Stimulated activated naive CD4-positive, alpha-beta T cell (primary cell): ENCODE measurements at regions not wholly inside any gene's neighbourhood (a gene's known extent, or its start where the extent isn't known, plus 50 kb on each side); places are given as distances from the start of the nearest gene placed in this dataset.

Experiments
- DNase-seq, 6 experiments: peaks; one replicate each; lab custom pipeline; 2025; lab: John Stamatoyannopoulos, UW

DNA sequence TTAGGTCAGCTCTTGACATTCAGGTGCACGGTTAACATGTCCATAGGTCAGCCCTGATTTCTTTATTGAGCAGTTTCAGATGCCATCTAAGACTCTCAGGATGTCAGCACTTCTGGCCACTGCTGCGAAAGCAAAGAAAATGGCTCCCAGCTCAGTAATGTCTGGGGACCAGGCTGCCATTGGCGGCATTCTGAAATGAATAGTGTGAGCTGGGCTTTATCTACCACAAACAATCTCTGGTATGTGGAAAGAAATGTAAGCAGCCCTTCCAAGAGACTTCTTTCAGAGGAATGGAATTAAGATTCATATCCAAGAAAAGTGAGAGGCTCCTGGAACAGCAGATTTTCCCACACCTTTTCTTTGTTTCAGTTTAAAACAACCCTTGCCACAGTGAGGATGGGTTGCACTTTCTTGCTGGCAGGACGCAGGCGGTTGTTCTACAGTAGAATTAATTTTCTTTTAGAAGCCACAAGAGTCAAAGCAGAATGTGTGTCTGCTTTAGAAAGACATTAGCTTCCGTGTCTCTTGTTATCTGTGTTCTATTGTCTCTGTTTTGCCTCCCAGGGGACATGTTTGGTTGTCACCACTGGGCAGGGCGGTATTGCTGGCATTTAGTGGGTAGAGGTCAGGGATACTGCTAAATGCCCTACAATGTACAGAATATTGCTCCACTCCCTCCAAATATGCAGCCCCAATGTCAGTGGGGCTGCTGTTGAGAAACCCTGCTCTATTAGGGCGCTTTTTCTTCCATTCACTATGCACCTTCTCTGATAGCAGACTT is 149.9 kb upstream of the ANKH start:
- DNase-seq = no peak

DNA sequence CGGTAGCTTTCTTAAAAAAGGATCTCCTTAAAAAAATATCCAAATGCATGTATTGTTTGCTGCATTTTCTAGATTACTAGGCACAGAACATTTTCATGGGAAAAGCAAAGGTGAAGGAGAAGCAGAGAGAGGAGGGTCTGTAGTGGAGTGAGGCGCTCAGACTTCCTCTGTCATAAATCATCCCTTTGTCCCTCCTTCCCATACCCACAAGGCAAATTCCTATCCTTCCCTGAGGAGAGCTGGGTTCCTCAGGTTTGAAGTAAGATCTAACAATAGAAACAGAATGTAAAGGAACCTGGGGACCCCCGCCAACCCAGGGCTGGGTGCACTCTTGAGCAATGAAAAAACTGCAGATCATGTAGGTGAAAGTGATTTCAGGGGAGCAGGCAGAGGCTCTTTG is 149.2 kb upstream of the ANKH start:
- no peak for DNase-seq

DNA sequence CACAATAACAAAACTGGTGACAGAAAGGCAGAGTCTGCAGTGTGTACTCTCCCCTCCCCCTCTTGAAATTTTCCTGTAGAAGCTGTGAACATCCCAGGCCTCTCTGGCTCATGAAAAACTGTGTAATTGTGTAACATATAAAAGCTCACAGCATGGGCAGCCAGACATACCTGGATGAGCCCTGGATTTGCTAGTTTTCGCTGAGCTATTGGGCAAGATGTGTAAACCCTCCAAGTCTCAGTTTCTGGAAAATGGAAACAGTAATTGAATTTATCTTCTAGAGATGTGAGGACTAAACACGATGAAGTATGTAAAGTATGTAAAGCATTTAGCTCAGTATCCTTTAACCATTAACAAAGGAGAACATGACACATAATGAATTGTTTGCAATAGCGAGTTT is 143.2 kb upstream of the ANKH start:
- no peak for DNase-seq

DNA sequence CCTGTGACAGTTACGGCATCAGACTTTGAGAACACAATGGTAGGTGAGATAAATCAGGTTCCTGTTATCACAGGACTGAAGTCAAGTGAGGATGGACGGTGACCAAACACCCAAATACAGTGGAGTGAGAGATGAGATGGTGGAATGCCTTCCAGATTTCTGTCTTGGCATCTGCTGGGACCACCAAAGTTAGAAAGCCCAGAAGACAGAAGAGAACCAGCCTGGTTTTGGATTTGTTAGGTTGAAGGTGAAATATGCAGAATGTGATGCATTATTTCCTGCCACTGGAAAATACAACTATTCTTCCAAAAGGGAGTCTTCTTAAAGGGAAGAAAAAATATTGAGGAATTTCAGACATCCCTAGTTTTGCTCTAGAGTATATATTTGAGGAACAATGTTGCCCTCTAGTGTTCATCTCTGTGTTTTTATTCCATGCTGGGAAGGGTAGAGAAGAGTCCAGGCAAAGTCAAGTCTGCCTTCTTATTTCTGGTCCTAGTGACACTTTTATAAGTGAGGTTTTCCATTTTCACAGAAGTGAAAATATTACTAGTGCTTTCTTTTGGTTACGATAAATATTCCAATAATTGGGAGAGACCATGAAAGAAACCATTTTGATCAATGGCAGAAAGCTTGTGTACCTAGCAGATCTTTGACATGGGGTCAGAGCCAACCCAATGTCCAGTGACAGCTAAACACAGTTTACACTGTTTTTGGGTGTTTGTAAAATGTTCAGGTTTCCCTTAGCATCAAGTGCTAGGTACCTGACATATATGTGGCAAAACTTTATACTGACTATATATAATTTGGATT is 142.3 kb upstream of the ANKH start:
- DNase-seq = peak in 2 of 6 experiments; percentile 23 to 29

DNA sequence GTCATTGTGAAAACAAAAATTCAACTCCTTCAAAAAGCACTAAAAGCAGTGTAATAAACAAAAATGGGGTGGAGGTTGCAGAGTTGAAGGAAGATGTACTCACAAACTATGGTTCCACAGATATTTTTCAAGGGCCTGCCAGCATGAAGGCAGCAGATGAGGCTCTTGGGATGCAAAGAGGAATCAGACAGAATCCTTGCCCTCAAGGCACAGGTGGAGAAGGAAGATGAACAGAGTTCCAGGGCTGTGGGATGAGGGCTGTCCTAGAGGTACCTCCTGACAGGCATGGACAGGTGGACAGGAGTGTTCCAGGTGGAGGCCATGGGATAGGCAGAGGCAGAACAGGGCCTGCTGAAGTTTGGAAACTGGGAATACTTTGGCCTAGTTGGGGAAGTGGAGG is 140.5 kb upstream of the ANKH start:
- no peak for DNase-seq

DNA sequence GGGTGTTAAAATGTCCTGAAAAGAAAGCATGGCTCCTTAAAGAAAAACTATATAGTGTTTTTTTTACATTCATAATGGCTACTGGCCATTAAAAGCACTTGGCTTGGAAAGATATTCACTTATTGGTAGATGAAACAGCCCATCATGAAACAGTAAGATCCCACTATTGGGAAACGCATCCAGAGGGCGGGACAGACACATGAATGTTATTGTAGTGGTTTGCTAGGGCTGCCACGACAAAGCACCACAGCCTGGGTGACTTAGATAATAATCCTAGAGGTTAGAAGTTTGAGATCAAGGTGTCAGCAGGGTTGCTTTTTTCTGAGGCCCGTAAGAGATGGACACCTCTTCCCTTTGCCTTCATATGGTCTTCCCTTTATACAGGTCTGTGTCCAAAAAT is 139.4 kb upstream of the ANKH start:
- DNase-seq = no peak

DNA sequence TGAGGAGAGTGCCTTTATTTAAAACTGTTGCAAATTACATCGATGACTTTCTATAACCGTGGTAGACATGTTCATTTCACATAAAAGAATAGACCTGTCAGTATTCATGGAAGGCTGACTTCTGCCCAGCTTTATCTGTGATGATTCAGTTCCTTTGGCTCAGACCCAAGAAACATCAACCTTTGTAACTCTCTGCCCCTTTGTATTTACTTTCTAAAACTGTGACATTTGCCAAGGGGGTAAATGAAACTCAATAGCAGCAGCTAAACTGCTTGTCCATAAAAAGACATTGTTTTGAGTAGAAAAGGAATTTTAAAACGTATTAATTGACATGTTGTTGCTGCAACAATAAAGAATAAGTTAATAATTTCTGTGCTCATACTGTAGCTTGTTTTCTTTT is 137.8 kb upstream of the ANKH start:
- no peak for DNase-seq

DNA sequence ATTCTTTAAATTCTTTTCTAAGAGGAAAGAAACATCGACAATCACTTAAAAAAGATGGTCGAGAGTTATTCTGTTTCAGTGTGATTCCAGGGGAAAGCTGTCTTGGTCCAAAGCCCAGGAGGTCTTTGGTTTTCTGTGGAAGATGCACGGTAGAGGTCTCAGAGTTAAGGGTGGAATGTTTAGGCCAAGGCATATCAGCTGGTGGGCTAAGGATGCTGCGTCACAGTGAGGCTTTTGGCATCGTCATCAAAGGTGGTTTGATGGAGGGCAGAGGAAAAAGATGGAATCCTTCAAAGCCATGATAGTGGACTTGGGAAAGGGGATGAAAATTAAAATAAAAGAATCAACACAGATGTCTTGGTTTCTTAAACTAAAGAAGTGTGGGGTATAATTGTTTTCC is 137.3 kb upstream of the ANKH start:
- DNase-seq = no peak

DNA sequence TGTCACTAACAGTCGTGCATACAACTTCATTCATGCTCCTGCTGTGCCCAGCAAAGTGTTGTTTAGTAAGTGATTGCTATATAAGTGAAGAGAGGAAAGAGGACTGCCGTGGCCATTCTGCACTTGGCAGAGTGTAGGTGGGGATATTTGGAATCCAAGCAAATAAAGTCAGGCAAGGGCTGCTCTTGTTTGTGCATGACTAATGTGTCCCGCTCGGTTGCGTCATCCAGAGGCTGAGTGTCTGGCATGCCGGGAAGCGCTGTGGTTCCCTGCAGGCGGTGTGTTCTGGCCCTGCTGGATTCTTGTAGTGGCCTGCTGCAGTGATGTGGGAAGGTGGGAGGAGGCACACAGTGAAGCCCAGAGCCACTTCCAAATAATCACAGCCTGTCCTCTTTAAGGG is 136.9 kb upstream of the ANKH start:
- DNase-seq = no peak

DNA sequence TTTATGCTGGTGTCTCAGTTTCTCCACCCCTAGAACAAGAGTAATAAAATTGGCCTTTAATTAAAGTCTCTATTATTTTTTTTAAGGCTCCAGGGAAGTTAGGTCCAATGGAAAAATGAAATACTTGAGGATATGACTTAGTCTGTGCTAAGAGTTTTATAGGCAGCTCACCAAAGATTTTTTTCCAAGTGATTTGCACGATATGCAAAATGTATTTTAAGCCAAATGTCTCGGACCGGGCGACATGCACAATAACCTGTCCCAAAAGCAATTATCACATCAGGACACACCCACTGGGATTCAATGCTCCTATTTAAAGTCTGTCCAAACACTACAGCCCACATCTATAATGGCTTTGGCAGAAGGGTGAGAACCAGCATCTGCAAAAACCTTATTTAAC is 136.1 kb upstream of the ANKH start:
- DNase-seq = no peak

DNA sequence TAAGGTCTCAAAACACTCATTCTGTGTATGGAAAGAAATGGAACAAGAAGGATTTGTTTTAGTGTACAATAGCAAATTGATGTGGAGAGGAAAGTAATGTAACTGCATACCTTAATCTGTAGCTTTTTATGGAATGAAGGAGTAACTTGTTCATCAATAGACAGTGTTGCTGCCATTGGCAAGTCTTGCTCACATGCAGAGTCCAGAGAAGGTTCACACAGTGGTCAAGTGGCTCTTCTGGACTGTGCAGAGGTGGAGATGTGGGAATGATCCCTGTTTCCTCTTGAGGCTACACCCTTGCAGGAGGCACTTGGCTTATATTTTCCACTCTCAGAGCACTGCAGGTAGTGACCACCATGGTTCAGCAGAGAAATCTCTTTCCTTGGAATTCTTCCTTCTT is 132.9 kb upstream of the ANKH start:
- no peak for DNase-seq

DNA sequence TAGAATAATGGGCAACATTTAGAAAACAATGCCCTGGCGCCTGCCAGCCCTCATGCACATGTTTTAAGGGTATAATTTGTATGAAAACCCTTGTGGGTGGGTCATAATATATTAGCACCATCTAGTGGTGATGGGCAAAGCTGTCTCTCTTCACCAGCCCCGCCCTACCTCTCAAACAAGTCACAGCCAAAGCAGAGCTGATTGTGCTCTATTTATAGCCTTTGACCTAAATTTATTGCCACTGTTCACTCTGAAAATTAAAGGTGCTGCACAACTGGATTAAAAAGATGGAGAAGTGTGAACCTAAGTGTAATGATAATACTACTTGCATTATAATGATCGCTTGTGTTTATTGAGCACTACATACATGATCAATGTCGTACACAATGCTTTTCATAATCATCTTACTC is 131.9 kb upstream of the ANKH start:
- peak; percentile 9 to 73 (median 48) for DNase-seq

DNA sequence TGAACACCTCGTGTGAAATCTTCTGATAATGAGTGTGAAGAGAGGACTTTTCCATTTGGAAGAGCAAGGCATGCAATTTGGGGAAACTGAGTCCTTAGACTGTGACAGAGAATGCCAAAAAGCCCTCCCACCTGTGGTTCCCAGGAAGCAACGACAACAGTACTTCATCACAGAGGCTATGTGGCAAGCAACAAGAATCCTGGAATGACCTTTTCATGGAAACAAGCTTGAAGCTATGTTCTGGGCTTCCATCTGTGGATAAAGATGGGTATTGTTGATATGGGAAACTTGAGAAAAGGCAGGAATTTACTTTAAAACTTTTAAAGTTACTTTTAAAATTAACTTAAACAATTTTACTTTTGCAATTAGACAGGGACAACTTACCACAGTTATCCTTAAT is 131.2 kb upstream of the ANKH start:
- no peak for DNase-seq

DNA sequence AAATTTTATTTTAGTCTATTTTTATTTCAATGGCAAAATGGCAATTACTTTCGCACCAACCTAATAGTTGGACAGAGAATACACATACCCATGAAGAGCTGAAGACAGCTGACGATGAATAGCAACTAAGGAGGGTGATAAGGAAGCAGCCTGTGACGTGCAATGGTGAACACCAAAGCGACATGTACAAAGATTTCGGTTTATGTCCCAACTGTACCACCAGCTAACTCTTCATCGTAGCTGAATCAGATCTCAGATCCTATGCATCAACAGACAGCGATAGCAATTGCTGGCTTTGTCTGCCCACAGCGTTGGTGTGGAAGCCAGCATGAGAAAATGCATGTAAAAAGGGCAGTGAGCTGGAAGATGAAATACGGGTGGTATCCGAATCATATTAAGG is 130.6 kb upstream of the ANKH start:
- DNase-seq = no peak

DNA sequence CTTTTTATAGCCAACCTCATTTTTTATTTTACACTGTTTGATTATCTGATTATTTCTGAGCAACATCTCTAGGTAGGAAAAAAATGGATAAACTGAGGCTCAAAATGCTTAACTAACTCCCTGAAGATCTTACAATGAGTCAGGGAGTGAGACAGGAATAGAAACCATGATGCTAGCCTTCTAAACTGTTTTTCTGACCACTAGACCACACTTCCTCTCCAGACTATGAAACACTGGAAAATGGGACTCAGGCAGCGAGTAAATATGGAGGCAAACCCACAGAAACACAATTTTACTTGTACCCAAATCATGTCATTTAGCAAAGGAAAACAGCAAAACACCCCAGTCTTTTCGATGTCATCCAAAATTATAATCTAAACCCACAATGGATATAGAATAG is 129.9 kb upstream of the ANKH start:
- no peak for DNase-seq

DNA sequence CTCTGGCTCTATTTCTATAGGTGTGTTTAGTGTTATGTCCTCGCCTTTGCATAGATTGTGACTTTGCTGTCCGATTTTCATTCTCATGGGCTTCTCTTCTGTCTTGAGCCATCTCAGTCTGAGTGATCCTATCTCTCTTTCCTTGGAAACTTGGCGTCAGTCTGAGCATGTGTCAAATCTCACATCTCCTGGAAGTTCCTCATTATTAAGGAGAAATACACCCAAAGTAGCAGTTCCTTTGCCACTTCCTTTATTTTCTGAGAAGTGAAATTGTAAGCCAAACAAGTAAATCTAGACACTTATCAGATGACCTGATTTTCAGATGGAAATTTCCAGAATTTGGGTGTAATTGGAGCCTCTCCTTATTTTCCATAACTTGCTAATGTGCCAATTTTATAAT is 126.9 kb upstream of the ANKH start:
- DNase-seq = no peak

DNA sequence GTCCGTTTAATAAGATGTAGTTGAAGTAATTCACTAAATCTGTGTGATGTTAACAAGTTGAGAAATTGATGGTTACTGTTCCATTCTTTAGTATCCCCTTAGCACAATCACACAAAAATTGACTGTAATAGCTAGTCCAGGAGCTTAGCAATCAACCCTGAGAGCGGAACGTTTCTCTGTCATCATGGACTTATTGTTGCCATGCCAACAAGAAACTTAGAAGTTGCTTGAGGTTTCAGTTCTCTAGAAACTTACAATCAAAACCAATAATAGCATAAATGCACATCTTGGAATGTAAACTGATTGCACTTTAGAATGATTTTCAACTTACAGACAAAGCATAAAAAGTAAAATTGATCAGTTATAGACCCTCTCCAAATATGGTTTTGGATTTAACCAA is 125.4 kb upstream of the ANKH start:
- no peak for DNase-seq

DNA sequence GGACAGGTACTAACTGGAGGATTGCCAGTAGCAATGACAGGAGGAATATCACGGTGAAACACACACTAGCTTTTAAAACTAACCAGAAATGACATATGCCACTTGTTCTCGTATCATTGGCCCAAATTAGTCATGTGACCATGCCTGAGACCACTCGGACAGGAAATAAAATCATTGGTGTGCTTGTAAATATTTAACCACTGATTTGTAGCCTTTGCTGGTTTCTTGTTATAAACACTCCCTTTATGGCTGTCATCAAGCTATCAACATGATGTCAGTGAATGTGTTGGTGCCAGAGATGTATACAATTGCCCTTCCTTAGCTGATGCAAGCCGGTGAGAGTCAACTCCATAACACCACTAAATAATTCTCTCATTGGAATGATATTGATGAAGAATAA is 123.7 kb upstream of the ANKH start:
- DNase-seq = no peak

DNA sequence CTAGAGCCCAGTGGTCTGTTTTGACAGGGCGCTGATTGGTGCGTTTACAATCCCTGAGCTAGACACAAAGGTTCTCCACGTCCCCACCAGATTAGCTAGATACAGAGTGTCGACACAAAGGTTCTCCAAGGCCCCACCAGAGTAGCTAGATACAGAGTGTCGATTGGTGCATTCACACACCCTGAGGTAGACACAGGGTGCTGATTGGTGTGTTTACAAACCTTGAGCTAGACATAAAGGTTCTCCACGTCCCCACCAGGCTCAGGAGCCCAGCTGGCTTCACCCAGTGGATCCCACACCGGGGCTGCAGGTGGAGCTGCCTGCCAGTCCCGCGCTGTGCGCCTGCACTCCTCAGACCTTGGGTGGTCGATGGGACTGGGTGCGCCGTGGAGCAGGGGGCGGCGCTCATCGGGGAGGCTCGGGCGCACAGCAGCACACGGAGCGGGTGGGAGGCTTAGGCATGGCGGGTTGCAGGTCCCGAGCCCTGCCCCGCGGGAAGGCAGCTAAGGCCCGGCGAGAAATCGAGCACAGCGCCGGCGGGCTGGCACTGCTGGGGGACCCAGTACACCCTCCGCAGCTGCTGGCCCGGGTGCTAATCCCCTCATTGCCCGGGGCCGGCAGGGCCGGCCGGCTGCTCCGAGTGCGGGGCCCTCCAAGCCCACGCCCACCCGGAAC is 122.0 kb upstream of the ANKH start:
- peak in 3 of 6 experiments; percentile 2 to 50 (median 34) for DNase-seq

DNA sequence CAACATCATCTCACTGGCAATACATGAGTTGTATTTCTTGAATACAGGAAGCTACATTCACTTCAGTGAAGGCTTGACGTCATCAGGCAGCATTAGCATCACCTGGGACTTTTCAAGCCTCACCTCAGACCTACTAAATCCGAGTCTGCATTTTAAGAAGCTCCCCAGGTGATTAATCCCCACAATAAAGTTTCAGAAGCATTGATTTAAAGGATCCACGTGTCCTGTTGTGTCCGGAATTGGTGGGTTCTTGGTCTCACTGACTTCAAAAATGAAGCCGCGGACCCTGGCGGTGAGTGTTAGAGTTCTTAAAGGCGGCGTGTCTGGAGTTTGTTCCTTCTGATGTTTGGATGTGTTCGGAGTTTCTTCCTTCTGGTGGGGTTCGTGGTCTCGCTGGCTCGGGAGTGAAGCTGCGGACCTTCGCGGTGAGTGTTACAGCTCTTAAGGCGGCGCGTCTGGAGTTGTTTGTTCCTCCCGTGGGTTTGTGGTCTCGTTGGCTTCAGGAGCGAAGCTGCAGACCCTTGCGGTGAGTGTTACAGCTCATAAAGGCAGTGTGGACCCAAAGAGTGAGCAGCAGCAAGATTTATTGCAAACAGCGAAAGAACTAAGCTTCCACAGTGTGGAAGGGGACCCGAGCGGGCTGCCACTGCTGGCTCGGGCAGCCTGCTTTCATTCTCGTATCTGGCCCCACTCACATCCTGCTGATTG is 121.3 kb upstream of the ANKH start:
- peak; percentile 50 to 82 (median 72) for DNase-seq

DNA sequence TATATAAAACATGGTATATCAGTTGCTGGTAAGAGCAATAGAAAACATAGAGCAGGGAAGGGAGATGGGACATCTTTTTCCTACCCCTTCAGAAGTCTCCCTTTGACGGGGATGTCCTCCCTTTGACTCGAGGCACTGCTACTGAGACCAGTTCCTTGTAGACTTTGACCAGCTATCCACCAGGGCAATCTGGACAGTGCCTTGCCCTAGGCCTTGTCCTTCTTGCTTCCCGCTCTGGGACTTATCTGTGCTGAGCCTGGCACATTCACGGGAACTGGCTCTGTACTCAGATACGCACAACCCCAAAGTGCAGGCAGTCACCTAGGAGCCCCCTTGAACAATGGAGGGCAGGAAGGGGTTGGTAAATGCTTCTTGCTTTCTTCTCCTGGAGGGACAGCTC is 116.6 kb upstream of the ANKH start:
- DNase-seq = no peak

DNA sequence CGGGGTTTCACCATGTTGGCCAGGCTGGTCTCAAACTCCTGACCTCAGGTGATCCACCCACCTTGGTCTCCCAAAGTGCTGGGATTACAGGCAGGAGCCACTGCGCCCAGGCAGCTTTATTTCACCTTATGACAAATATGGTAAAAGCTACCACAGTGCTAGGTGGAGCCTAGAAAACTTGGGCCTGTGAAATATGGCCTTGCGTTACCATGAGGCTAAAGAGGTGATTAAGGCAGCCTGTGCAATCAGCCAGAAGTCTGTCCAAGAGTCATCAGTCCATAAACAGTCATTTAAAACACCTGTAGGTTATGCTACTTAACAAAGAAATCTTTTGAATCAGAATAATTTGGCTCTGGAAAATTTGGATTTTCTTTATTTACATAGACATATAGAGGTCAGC is 114.8 kb upstream of the ANKH start:
- DNase-seq = no peak
